ENCODE measurements at regions not wholly inside any gene's neighbourhood (a gene's known extent, or its start where the extent isn't known, plus 50 kb on each side); places are given as distances from the start of the nearest gene placed in this dataset.

DNA sequence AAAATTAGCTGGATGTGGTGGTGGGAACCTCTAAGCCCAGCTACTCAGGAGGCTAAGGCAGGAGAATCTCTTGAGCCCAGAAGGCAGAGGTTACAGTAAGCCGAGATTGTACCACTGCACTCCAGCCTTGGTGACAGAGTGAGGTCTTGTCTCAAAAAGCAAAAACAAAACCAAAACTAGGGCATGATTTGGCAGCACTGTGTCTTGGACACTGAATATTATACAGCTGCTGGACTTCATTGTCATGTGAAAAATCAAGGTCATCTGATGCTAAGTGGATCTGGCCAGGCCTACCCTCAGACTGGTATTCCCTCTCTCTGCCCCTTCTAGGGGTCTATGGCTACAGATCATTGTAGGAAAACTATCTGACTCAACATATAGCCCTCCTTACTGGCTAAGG, 55.2 kb upstream of the MRPS6 start:
- CTCF ChIA-PET: interaction anchor here (1.0 to 2.8 kb wide), 11 partner anchors 9 to 94 kb away, joined by 3 to 15 read pairs (median 4); no protein-coding TSS in a partner anchor
- TF ChIP-seq, protein P1, sequence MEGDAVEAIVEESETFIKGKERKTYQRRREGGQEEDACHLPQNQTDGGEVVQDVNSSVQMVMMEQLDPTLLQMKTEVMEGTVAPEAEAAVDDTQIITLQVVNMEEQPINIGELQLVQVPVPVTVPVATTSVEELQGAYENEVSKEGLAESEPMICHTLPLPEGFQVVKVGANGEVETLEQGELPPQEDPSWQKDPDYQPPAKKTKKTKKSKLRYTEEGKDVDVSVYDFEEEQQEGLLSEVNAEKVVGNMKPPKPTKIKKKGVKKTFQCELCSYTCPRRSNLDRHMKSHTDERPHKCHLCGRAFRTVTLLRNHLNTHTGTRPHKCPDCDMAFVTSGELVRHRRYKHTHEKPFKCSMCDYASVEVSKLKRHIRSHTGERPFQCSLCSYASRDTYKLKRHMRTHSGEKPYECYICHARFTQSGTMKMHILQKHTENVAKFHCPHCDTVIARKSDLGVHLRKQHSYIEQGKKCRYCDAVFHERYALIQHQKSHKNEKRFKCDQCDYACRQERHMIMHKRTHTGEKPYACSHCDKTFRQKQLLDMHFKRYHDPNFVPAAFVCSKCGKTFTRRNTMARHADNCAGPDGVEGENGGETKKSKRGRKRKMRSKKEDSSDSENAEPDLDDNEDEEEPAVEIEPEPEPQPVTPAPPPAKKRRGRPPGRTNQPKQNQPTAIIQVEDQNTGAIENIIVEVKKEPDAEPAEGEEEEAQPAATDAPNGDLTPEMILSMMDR (IDR thresholded peaks at IDR 0.05; ENCODE audit: control extremely low read depth, extremely low read depth, low read depth, missing control alignments): no peak
- no peak for DNase-seq (ENCODE audit: extremely low spot score)
- POLR2A ChIA-PET: no interaction called here

DNA sequence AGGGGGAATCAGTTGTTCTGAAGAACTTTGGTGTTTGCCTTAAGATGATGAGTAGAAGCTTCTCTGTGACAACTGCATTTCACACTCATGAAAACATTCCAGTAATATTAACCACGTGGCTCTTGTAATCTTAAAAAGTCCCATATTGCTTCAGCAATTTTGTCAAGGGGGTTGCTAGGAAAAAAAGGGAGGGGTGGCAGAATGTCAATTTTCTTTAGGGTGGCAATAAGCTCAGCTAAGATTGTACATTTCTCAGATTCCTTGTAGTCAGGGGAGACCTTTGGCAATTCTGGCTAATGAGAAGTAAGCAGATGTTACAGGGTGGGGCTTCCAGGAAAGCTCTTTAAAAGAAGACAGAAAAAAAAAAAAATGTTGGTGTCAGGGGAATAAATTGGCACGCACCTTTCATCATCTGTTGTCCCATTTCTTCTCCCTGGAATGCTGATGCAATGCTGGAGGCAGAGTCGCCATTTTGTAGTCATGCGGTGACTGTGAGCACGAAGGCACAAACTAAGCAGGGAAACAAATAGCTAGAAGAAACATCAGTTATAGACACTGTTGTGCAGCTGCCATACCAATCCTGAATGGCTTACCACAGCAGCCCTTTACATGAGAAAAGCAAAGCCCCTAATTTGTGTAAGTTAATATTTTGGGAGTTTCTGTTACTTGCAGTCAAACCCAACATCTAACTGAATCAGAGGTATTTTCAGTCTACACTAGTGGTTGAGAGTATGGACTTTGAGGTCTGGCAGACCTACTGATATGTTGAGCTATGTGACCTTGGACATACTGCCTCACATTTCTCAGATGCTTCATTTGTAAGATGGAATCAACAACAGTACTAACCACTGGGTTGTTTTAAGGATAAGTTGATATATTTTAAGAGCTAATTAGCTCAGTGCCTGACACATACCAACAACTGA, 56.1 kb upstream of the MRPS6 start:
- TF ChIP-seq, protein P1 (IDR thresholded peaks at IDR 0.05; ENCODE audit: control extremely low read depth, extremely low read depth, low read depth, missing control alignments): no peak
- ChIA-PET POLR2A (no interaction called here), CTCF (interaction anchor here (0.6 to 2.8 kb wide), 15 partner anchors 7 to 93 kb away, joined by 3 to 15 read pairs (median 3); no protein-coding TSS in a partner anchor)
- DNase-seq (ENCODE audit: extremely low spot score): peak; percentile 32

DNA sequence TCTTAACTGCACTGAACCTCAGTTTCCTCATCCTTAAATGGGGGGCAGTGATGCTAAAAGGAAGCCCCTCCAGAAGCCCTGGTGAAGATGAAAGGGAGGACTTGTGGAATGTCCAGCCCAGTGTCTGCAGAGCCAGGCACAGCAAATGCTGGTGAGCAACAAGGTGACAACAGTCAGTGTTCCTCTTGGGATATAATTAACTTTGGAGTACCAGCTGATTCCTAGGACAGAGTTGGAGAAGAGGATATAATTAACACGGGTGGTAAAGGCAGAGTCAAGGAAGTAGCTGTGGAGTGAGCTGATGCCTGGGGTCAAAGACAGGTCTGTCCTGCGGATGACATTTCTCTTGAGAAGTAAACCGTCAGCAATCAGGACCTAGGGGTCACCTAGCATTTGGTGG, 60.7 kb upstream of the MRPS6 start:
- POLR2A ChIA-PET: no interaction called here
- CTCF ChIA-PET: interaction anchor here (0.8 to 1.0 kb wide), 3 partner anchors 13 to 21 kb away, joined by 3 read pairs; no protein-coding TSS in a partner anchor
- DNase-seq (ENCODE audit: extremely low spot score): no peak
- TF ChIP-seq, protein P1 (IDR thresholded peaks at IDR 0.05; ENCODE audit: control extremely low read depth, extremely low read depth, low read depth, missing control alignments): no peak

DNA sequence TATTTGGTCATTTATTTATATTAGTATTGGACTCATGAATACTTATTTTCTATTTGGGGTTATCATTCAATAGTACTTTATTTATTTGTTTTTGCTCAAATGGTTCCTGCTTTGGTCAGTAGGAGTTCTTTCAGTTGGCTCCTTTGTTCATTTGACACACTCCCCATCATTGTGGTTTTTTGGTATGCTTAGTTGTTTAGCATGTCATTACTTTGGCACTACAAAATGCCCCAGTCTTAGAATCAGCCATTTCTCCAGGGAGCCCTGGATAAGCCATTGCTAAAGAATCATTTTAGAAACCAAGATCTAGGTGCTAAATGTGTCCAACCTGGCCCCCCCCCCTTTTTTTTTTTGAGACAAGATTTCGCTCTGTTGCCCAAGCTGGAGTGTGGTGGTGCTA, 61.7 kb upstream of the MRPS6 start:
- ChIA-PET CTCF (interaction anchor here (0.7 to 0.8 kb wide), 2 partner anchors 12 to 47 kb away, joined by 3 read pairs; no protein-coding TSS in a partner anchor), POLR2A (no interaction called here)
- no peak for DNase-seq (ENCODE audit: extremely low spot score)

DNA sequence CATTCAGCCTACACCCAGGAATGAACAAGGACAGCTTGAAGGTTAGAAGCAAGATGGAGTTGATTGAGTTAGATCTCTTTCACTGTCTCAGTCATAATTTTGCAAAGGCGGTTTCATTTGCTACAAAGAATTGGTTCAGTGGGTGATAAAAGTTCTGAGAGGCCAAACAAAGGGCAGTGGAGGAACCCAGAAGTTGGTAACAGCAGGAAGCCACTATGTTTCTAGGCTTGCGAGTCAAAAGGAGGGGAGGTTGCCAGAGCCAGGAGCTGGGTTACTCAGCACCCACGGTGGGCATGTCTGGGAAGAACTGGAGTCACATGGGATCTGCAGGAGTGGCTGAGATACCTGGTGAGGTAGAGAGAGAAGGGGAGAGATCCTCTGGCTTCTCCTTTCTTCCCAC, 64.2 kb upstream of the MRPS6 start:
- DNase-seq (ENCODE audit: extremely low spot score): no peak
- POLR2A ChIA-PET: no interaction called here
- TF ChIP-seq, protein P1 (IDR thresholded peaks at IDR 0.05; ENCODE audit: control extremely low read depth, extremely low read depth, low read depth, missing control alignments): no peak
- CTCF ChIA-PET: interaction anchor here (1.3 to 1.7 kb wide), 3 partner anchors 8 to 20 kb away, joined by 3 to 6 read pairs (median 5); no protein-coding TSS in a partner anchor

More for the DNA sequence above, 61.7 kb upstream of the MRPS6 start:
- TF ChIP-seq, protein P1 (IDR thresholded peaks at IDR 0.05; ENCODE audit: control extremely low read depth, extremely low read depth, low read depth, missing control alignments): no peak

DNA sequence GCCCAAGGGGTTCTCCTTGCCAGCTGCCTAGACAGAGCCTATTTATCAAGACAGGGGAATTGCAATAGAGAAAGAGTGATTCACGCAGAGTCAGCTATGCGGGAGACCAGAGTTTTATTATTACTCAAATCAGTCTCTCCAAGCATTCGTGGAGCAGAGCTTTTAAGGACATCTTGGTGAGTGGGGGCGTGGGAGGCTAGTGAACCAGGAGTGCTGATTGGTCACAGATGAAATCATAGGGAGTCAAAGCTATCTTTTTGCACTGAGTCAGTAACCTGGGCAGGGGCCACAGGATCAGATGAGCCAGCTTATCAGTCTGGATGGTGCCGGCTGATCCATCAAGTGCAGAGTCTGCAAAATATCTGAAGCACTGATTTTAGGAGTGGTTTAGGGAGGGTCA, 64.8 kb upstream of the MRPS6 start:
- TF ChIP-seq, protein P1 (IDR thresholded peaks at IDR 0.05; ENCODE audit: control extremely low read depth, extremely low read depth, low read depth, missing control alignments): no peak
- ChIA-PET CTCF (interaction anchor here (1.3 to 1.7 kb wide), 3 partner anchors 9 to 21 kb away, joined by 3 to 6 read pairs (median 5); no protein-coding TSS in a partner anchor), POLR2A (no interaction called here)
- no peak for DNase-seq (ENCODE audit: extremely low spot score)
